ENCODE measurements at regions not wholly inside any gene's neighbourhood (a gene's known extent, or its start where the extent isn't known, plus 50 kb on each side); places are given as distances from the start of the nearest gene placed in this dataset.

DNA sequence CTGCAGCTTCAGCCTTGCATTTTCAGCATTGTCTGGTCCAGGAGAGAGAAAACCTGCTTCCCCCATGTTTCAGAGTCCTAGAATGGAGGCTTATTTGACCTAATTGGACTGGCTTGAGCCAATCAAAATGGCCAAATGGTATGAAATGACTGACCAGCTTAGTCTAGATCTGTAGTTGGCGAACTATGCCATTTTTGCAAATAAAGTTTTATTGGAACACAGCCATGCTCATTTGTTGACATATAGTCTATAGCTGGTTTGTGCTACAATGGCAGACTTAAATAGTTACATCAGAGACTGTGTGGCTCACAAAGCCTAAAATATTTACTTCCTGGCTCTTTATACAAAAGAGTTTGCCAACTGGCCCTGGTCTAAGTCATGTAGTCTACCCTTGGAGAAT is 180.8 kb downstream of the HS3ST3B1 start:
- TF ChIP-seq ZNF224 (CRISPR knock-in tag; IDR thresholded peaks at IDR 0.05) (no peak), EP300 (IDR thresholded peaks at IDR 0.05; ENCODE audit: low read depth in 2 of 2, low read length in 2 of 2) (no peak), EP300 (CRISPR knock-in tag; IDR thresholded peaks at IDR 0.05; ENCODE audit: borderline replicate concordance) (no peak), BRCA1 (CRISPR knock-in tag; IDR thresholded peaks at IDR 0.05) (no peak), MXI1 (IDR thresholded peaks at IDR 0.05; ENCODE audit: borderline replicate concordance, low read depth, low read length) (no peak), GABPB1 (CRISPR knock-in tag; IDR thresholded peaks at IDR 0.05) (no peak), RBFOX2 (IDR thresholded peaks at IDR 0.05; ENCODE audit: low read depth, low read length) (no peak), FOXM1 (CRISPR knock-in tag; IDR thresholded peaks at IDR 0.05) (no peak)
- TF ChIP-seq, protein P1, sequence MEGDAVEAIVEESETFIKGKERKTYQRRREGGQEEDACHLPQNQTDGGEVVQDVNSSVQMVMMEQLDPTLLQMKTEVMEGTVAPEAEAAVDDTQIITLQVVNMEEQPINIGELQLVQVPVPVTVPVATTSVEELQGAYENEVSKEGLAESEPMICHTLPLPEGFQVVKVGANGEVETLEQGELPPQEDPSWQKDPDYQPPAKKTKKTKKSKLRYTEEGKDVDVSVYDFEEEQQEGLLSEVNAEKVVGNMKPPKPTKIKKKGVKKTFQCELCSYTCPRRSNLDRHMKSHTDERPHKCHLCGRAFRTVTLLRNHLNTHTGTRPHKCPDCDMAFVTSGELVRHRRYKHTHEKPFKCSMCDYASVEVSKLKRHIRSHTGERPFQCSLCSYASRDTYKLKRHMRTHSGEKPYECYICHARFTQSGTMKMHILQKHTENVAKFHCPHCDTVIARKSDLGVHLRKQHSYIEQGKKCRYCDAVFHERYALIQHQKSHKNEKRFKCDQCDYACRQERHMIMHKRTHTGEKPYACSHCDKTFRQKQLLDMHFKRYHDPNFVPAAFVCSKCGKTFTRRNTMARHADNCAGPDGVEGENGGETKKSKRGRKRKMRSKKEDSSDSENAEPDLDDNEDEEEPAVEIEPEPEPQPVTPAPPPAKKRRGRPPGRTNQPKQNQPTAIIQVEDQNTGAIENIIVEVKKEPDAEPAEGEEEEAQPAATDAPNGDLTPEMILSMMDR (CRISPR knock-in tag; IDR thresholded peaks at IDR 0.05): no peak

Measured in HepG2 (cell line).